A549 (cell line): ENCODE measurements at regions not wholly inside any gene's neighbourhood (a gene's known extent, or its start where the extent isn't known, plus 50 kb on each side); places are given as distances from the start of the nearest gene placed in this dataset.

ENCODE experiments used
- ATAC-seq, 2 experiments: fragments of 200-7000 bp in 1 of 2; fragments of >200 bp in 1 of 2; cut with Nextera tagmentation in 1 of 2; cut with Tn5 transposase in 1 of 2; 3 replicates each; pipeline versions ENCODE4 v1.8.0 to v1.9.1; 2018 to 2020; ENCODE audit warnings: mild to moderate bottlenecking in 1 of 2, moderate library complexity in 1 of 2
- CTCF ChIA-PET: fragments of 300-600 bp; sonication (Branson Sonifier 250); formaldehyde crosslinking; extraction: SDS; loops from one replicate; lab custom pipeline; 2021; ENCODE audit warnings: antibody characterized with exemption, inconsistent platforms; lab: Yijun Ruan, JAX
- POLR2A ChIA-PET: fragments of 350-600 bp; formaldehyde crosslinking; extraction: SDS; loops from one replicate; lab custom pipeline; 2021; ENCODE audit warnings: antibody characterized with exemption, inconsistent platforms; lab: Yijun Ruan, JAX
- DNase-seq, 2 experiments: peaks; one replicate each; pipeline versions ENCODE4 v3.0.0 to v3.0.0-alpha.2; 2011 to 2016; ENCODE audit warnings: low read depth in 1 of 2, low spot score in 1 of 2
- FAIRE-seq: peaks from 2 replicates; lab custom pipeline; 2011; peaks lifted over from hg19 to GRCh38; lab: Jason Lieb, UNC
- H3K27ac ChIP-seq, 2 experiments: fragments of >200 bp; sonication (Bioruptor Twin); formaldehyde crosslinking; 3 replicates each; pipeline ENCODE4 v1.5.1; 2016 to 2017
- H3K4me1 ChIP-seq: fragments of >200 bp; sonication (Bioruptor Twin); formaldehyde crosslinking; 3 replicates; pipeline ENCODE4 v1.6.1; 2016
- H3K4me2 ChIP-seq: fragments of >200 bp; sonication (Bioruptor Twin); formaldehyde crosslinking; 3 replicates; pipeline ENCODE4 v1.6.1; 2016
- H3K4me3 ChIP-seq: fragments of >200 bp; sonication (Bioruptor Twin); formaldehyde crosslinking; 3 replicates; pipeline ENCODE4 v1.5.1; 2016
- H3K9me3 ChIP-seq: fragments of >200 bp; sonication (Bioruptor Twin); formaldehyde crosslinking; 3 replicates; pipeline ENCODE4 v1.6.1; 2016
- BHLHE40 ChIP-seq: IDR thresholded peaks from 2 replicates; pipeline ENCODE4 v1.6.1; 2012; ENCODE audit warnings: low read depth, low read length, inconsistent platforms
- CBX2 ChIP-seq: fragments of 200-600 bp; sonication (generic); IDR thresholded peaks from 2 replicates; pipeline ENCODE4 v1.6.1; 2016; ENCODE audit warnings: low read depth, mild to moderate bottlenecking, borderline replicate concordance
- CBX8 ChIP-seq: fragments of 200-600 bp; sonication (generic); IDR thresholded peaks from 2 replicates; pipeline ENCODE4 v1.6.1; 2016
- CHD2 ChIP-seq: fragments of 150-350 bp; IDR thresholded peaks from 2 replicates; pipeline ENCODE4 v1.6.1; 2014; ENCODE audit warnings: low read length; ENCODE audit not compliant: partially characterized antibody
- EHF ChIP-seq: fragments of 250-450 bp; sonication (Bioruptor Pico); IDR thresholded peaks from 2 replicates; pipeline ENCODE4 v1.5.0; 2020; ENCODE audit warnings: mild to moderate bottlenecking
- EP300 ChIP-seq, 2 experiments: fragments of >200 bp; sonication (Bioruptor Twin); formaldehyde crosslinking; IDR thresholded peaks; 2 replicates in 1 of 2; 3 replicates in 1 of 2; pipeline ENCODE4 v1.6.1; 2016 to 2017
- FOSB ChIP-seq: fragments of 250-450 bp; sonication (Bioruptor Pico); IDR thresholded peaks from 2 replicates; pipeline ENCODE4 v1.5.0; 2020; ENCODE audit warnings: mild to moderate bottlenecking, moderate library complexity
- GATA3 ChIP-seq: IDR thresholded peaks from 2 replicates; pipeline ENCODE4 v1.6.1; 2012; ENCODE audit warnings: borderline replicate concordance
- HDAC2 ChIP-seq: fragments of 200-600 bp; sonication (generic); IDR thresholded peaks from 2 replicates; pipeline ENCODE4 v1.6.1; 2016
- HES2 ChIP-seq: fragments of >200 bp; sonication (Bioruptor Twin); formaldehyde crosslinking; IDR thresholded peaks from 2 replicates; pipeline ENCODE4 v1.6.1; 2016
- HEYL ChIP-seq: fragments of 250-450 bp; sonication (Bioruptor Pico); IDR thresholded peaks from 2 replicates; pipeline ENCODE4 v1.8.0; 2021; ENCODE audit warnings: mild to moderate bottlenecking, moderate library complexity
- KDM1A ChIP-seq: fragments of 200-600 bp; sonication (generic); IDR thresholded peaks from 2 replicates; pipeline ENCODE4 v1.6.1; 2016; ENCODE audit warnings: low read depth, mild to moderate bottlenecking
- KDM5A ChIP-seq: fragments of 200-600 bp; sonication (generic); IDR thresholded peaks from 2 replicates; pipeline ENCODE4 v1.6.1; 2016; ENCODE audit warnings: antibody characterized with exemption, mild to moderate bottlenecking
- MAFK ChIP-seq: fragments of 450-650 bp; IDR thresholded peaks from 2 replicates; pipeline ENCODE4 v1.6.1; 2014; ENCODE audit not compliant: partially characterized antibody
- MAZ ChIP-seq: fragments of 150-350 bp; IDR thresholded peaks from 2 replicates; pipeline ENCODE4 v1.6.1; 2014; ENCODE audit warnings: antibody characterized with exemption, low read depth, low read length, borderline replicate concordance
- MYC ChIP-seq: IDR thresholded peaks from 2 replicates; pipeline ENCODE4 v1.6.1; 2012; ENCODE audit warnings: mild to moderate bottlenecking, inconsistent platforms, low read length, improper control_type of control experiment, borderline replicate concordance
- NR3C1 ChIP-seq: fragments of >200 bp; sonication (Bioruptor Twin); formaldehyde crosslinking; IDR thresholded peaks from 3 replicates; pipeline ENCODE4 v1.6.1; 2017
- PBX3 ChIP-seq: IDR thresholded peaks from 2 replicates; pipeline ENCODE4 v1.6.1; 2012
- POLR2AphosphoS2 ChIP-seq: conservative IDR thresholded peaks from 2 replicates; pipeline ENCODE4 v1.6.1; 2012; ENCODE audit warnings: low read length, improper control_type of control experiment, inconsistent platforms
- RARB ChIP-seq: fragments of 250-450 bp; sonication (Bioruptor Pico); IDR thresholded peaks from 2 replicates; pipeline ENCODE4 v1.8.0; 2021; ENCODE audit warnings: mild to moderate bottlenecking, moderate library complexity
- REST ChIP-seq: fragments of 200-600 bp; sonication (generic); IDR thresholded peaks from 2 replicates; pipeline ENCODE4 v1.6.1; 2016; ENCODE audit warnings: antibody characterized with exemption, mild to moderate bottlenecking, moderate library complexity
- RFX5 ChIP-seq: fragments of 450-650 bp; IDR thresholded peaks from 2 replicates; pipeline ENCODE4 v1.7.1; 2014; ENCODE audit warnings: antibody characterized with exemption, mild to moderate bottlenecking, moderate library complexity
- RNF2 ChIP-seq: fragments of 200-600 bp; sonication (generic); IDR thresholded peaks from 2 replicates; pipeline ENCODE4 v1.6.1; 2016; ENCODE audit warnings: low read depth, mild to moderate bottlenecking, antibody characterized with exemption, moderate library complexity, borderline replicate concordance
- TP53 ChIP-seq: fragments of 250-450 bp; sonication (Bioruptor Pico); IDR thresholded peaks from 2 replicates; pipeline ENCODE4 v1.5.0; 2021; ENCODE audit warnings: mild to moderate bottlenecking, moderate library complexity
- USF2 ChIP-seq: fragments of 450-650 bp; IDR thresholded peaks from 2 replicates; pipeline ENCODE4 v1.6.1; 2014; ENCODE audit warnings: antibody characterized with exemption
- ZC3H11A ChIP-seq: fragments of 450-650 bp; IDR thresholded peaks from 2 replicates; pipeline ENCODE4 v1.6.1; 2014; ENCODE audit warnings: antibody characterized with exemption, mild to moderate bottlenecking
- ZFP36 ChIP-seq: fragments of 450-650 bp; IDR thresholded peaks from 2 replicates; pipeline ENCODE4 v1.6.1; 2014; ENCODE audit warnings: borderline replicate concordance; ENCODE audit not compliant: partially characterized antibody
- ZNF302 ChIP-seq: fragments of 250-450 bp; sonication (Bioruptor Pico); IDR thresholded peaks from 2 replicates; pipeline ENCODE4 v1.9.0; 2021; ENCODE audit warnings: inconsistent platforms, mild to moderate bottlenecking, moderate library complexity
- WGBS: methylation state at CpG from one replicate; pipeline ENCODE4 v1.1.6; 2017; ENCODE audit errors: missing lambda C conversion rate; 5-methylcytosine and 5-hydroxymethylcytosine counted together

GRCh38 chr4:107562316-107562715 lies 157.7 kb downstream of the PAPSS1 start:
- no peak overlapping the region for H3K27ac ChIP-seq
- no peak overlapping the region for H3K4me3 ChIP-seq
- ATAC-seq (no peak), FAIRE-seq (no peak), DNase-seq (no peak)
- no peaks in the 10 kb centered on the region for H3K4me1 ChIP-seq
- 43% methylated on average over 2 of the region's 2 CpGs for WGBS
- H3K4me2 ChIP-seq: no peak overlapping the region
- TF ChIP-seq RNF2: no peak
- no peak for TF ChIP-seq REST
- ChIA-PET POLR2A (no interaction called here), CTCF (no interaction called here)
- H3K9me3 ChIP-seq: no peaks in the 10 kb centered on the region

- no peak for TF ChIP-seq FOSB (CRISPR knock-in tag)
- TF ChIP-seq RARB (CRISPR knock-in tag): no peak
- no peak for TF ChIP-seq BHLHE40
- no peak for TF ChIP-seq ZNF302
- no peak for TF ChIP-seq MYC
- TF ChIP-seq RFX5: no peak
- TF ChIP-seq NR3C1: no peak
- Histone ChIP-seq H3K9me3 (no peaks in the 10 kb centered on the region), H3K4me2 (no peak overlapping the region), H3K4me1 (no peaks in the 10 kb centered on the region), H3K4me3 (no peak overlapping the region), H3K27ac (no peak overlapping the region)
- ChIA-PET CTCF (no interaction called here), POLR2A (no interaction called here)
- no peak for ATAC-seq
- no peak for FAIRE-seq
- no peak for DNase-seq
- 38% methylated on average over 4 of the region's 4 CpGs for WGBS
Observed at GRCh38 chr4:107561481-107561880, 158.6 kb downstream of the PAPSS1 start.

- no peak for TF ChIP-seq HDAC2
- no peak for TF ChIP-seq CBX8
- TF ChIP-seq HEYL (CRISPR knock-in tag): no peak
- no peak for TF ChIP-seq CBX2
- TF ChIP-seq ZFP36: no peak
- TF ChIP-seq TP53: no peak
- TF ChIP-seq MYC: no peak
- no peak for TF ChIP-seq POLR2AphosphoS2
- TF ChIP-seq EP300 (IDR thresholded peaks at IDR 0.05): no peak
- TF ChIP-seq KDM5A: no peak
- TF ChIP-seq CHD2: no peak
- no peak for TF ChIP-seq EHF (CRISPR knock-in tag)
- no peak for TF ChIP-seq GATA3
- no peak for TF ChIP-seq MAFK
- no peak for TF ChIP-seq KDM1A
- no peak for TF ChIP-seq ZC3H11A
- no peak for TF ChIP-seq PBX3
- no peak for TF ChIP-seq HES2
- no peak for TF ChIP-seq MAZ
- no peak for TF ChIP-seq USF2
- DNase-seq (no peak), FAIRE-seq (no peak), ATAC-seq (no peak)
- Histone ChIP-seq H3K9me3 (no peaks in the 10 kb centered on the region), H3K27ac (no peak overlapping the region), H3K4me1 (no peaks in the 10 kb centered on the region), H3K4me2 (no peak overlapping the region), H3K4me3 (no peak overlapping the region)
- ChIA-PET POLR2A (no interaction called here), CTCF (no interaction called here)
Observed at GRCh38 chr4:107559653-107560052, 160.4 kb downstream of the PAPSS1 start.
